ENCODE measurements at regions not wholly inside any gene's neighbourhood (a gene's known extent, or its start where the extent isn't known, plus 50 kb on each side); places are given as distances from the start of the nearest gene placed in this dataset.
"Not testable (repeated sequence)": the region's sequence is repeated elsewhere in the genome, so short reads cannot be mapped to it uniquely, and the experiment has no call there.

DNA sequence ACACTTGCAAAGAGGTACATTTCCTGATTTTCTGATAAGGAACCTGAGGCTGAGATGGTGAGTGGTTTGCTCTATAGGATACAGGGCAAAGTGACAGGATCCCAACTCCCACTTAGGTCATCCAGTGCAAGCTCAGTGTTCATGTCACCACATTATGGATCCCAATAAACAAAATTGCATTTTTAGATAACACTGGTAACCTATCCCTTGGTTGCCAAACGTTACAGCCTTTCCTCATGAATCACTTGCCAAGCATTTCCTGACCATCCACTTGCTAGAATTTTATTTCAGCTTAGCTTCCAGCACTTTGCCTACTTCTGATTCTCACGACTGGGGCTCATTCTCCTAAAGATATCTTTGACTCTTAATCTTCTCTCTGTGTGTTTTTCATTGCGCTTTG lies 131.4 kb upstream of the ODAD2 start:
- no peak for DNase-seq

DNA sequence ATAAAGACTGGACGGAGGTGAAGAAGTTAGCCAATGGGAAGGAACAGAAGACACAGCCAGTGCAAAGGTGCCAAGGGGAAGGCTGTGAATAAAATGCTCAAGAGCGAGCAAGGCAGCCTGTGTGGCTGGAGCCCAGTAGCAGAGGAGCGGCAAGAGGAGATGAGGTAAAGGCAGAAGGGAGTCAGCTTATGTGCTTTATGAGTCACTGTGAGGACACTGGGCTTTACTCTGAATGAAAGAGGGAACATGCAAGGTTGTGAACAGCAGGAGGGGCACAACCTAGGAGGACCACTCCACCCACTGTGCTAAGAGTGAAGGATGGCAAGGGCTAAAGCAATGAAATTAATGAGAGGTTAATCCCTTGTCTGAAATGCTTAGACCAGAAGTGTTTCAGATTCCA lies 129.0 kb upstream of the ODAD2 start:
- no peak for DNase-seq

DNA sequence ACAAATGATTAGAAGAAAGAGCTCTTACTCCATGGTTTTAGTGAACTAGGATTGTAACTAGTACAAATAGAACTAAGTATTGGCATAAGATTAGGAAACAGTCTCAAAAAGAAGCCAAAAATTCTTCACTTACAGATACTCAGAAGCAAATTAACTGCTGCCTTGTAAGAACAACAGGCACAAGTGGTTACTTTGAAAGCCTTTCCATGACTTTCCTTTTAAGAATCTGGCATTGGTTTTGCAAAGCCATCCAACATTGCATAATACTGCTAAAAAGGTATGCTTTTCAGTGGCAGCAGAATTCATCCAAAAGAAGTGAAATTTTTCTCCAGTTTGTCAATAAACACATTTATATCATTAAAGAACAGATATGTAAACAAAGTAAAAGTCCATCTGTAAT lies 126.8 kb upstream of the ODAD2 start:
- no peak for DNase-seq

DNA sequence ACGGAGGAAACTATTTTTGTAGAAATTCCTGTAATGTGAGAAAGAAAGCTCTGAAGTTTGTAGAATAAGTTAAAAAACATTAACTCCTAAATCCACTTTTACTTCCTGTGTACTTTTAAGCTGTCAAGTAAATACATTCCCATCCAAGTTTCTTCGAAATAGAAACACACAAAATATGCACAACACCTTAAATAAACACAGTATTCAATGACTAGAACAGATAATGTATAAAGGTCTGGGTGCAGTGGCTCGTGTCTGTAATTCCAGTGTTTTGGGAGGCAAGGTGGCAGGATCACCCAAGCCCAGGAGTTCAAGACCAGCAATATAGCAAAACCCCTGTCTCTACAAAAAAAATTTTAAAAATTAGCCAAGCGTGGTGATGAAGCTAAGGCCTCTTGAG lies 121.9 kb upstream of the ODAD2 start:
- DNase-seq = no peak

DNA sequence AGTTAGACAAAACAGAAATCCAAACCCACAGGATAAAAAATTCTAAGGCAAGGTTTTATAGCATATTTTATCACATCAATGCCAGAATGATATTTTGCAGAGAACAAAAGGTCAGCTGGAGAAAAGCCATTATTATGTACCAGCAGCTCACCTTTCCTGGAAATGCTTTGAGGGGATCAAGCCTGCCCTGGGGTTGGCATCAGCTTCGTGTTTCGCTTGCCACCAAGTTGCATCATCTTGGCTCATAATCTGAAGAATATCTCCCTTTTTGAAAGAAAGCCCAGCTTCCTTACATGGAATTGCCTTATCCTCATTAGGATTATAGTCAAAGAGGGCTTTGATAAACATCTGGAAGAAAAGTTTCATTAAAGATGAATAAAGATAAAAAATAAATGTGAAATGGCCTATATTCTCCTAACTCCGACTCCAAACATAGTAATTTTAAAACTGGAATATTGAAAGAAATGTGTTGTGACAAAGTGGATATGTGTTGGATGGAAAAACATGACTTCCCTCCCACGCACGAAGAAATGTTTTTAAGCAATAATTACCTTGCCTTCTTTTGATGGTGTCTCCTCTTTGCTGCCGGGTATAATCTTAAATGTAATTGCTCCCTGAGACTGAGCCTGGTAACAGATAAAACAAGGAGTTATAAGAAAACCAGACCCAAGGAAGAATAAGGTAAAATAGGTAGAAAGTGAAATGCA lies 121.3 kb upstream of the ODAD2 start:
- DNase-seq = no peak

DNA sequence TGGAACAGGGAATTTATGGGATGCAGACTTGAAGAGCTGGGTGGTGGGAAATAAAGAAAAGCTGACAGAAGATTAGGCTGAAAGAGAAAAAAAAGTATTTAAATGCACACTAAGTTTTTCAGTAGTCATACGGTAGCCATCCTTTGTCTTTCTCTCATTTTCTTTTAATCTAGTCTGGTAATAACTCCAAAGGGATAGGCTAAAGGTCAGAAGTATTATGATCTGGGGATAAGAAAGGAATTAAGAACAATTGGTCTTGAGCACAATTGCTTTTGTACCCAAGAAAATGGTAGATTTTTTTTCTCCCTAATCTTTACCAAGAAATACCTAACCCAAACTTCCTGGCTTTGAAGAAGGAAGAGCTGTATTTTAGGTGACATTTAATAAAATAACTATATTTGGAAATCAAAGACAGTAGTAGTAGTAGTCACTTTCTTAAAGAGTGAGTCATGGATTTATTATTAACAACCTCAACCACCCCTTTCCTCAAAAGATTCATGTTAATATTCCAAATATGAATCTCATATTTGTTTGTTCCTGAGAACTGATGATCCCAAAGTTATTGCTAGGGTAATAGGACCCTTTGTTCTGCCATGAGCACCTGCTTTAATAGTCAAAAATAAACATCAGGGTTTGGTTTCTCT lies 120.2 kb upstream of the ODAD2 start:
- DNase-seq = no peak

DNA sequence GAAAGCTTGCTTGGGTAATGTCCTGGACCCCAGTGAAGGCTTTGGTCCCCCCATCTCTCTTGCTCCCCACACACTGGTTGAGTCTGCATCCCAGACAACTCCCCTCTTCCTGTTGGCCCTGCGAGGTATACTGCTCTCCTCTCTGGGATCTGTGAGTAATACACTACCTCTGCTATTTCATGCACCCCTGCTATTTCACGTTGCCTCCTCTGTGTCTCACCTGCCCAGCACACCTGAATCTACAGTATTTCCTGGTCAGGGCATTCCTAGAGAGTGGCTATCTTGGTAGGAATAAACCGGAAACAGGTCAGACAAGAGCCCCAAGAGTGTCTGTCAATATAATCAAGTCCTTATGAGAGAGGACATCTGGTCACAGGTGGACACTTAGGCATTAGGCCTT lies 114.3 kb upstream of the ODAD2 start:
- no peak for DNase-seq

DNA sequence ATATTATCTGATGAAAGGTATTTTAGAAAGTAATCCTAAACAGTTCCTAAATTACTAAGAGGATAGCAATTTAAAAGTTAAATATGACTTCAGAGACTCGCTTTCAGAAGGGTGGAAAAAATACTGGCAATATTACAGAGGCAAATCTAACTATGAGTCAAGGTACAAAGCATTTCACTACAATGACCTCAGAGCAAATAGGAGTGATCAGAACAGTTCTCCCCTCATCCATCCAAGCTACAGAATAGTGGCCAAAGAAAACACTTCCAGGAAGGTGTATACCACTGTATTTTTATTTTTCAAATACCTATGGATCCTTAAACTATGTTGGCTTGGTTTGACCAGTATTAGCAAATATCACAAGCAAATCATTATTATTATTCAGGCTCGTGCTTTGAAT lies 112.8 kb upstream of the ODAD2 start:
- no peak for DNase-seq

DNA sequence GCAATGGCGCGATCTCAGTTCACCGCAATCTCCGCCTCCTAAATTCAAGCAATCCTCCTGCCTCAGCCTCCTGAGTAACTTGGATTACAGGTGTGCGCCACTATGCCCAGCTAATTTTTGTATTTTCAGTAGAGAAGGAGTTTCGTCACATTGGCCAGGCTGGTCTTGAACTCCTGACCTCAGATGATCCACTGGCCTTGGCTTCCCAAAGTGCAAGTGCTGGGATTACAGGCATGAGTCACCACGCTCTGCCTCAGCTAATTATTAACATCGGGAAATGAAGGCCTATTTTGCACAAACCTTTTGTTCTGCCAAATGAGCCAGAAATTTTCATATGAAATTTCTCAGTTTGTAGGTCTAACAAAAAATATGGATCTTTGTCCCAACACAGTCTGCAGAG lies 106.7 kb upstream of the ODAD2 start:
- DNase-seq = no peak

DNA sequence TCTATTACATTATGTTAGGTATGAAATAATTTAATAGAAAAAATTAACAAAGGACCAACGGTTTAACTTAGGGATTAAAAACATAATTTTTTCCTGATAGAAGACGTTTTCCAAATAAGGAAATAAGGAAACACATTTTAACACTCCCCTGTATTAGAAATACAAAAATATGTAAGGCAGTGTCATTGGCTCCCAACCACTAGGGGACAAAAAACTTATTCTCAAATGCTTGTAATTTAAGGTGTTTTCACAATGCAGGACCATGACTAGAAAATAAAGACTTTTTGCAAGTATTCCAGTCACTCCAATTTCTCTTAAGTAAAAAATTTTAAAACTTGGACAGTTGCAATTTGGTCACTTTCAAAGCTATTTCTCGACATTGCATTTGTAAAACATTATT lies 98.8 kb upstream of the ODAD2 start:
- DNase-seq = no peak

DNA sequence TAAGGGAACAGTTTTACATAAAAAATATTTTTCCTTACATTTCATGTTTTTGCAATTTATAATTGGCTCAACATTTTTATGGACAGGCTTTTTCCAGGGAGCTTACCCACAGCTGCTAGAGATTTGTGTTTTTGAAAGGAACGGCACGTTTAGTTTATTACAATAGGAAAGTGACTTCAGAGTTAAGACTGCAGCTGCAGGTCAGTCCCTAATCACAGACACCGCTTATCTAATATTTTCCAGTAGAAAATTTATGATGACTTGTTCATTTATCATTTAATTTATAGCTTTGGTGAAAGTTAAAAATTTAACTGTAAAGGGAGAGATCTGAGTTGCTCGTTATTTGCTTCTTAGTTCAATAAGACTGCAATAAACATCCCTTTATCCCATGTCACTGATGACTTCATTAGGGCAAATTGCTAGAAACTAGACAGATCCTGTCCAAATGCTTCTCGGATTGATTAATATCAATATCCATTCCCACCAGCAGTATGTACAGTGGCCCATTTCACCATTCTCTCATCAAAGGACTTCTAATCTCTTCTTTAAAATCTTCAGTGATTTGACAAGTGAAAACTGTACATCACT lies 97.0 kb upstream of the ODAD2 start:
- no peak for DNase-seq

DNA sequence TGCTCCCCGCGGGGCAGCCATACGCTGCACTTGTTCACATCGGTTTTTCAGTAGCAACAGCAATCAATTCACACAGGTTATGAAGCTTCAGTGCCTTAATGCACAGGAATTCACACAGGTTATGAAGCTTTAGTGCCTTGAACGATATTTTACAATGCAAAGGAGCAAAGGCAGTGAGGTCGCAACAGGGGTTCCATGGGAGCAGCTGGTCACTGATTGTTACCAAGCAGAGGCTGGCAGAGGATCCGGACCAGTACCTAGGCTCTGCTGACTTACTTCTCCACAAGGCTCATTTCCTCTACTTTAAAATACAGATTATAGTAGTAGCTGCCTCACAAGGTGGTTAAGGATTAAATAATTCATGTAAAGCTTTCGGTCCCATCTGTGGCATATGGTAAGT lies 95.2 kb upstream of the ODAD2 start:
- no peak for DNase-seq

DNA sequence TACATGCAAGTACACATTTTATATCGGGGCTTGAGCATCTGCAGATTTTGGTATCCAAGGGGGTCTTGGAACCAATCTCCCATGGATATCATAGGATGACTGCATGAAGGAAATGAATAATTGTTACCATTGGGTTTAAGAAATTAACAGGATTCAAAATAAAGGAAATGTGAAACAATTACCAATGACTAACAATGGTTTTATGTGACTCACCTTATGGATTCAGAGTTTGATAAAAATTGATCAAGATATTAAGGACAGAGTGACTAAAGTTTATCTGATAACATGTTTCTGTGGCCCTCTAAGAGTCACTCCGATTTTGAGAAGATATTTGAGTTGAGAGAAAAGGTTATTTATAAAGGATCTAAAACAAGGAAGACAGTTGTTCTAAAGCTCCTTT lies 93.0 kb upstream of the ODAD2 start:
- DNase-seq = no peak

DNA sequence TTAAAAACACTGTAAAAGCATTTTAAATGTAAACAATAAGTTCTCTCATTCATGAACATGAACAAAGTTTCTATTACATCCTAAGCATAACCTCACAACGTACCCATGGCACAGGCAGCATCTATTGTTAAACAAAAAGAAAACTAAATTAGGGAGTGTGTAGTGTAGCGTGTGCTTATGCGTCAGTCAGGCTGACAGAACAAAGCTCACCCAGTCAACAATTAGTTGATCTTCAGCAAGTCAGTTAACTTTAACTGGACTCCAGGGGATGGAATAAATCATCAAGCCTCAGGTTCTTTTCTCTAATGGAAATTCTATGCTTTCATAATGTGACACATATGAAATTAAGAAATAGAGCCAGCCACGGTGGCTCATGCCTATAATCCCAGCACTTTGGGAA lies 91.6 kb upstream of the ODAD2 start:
- DNase-seq = no peak

DNA sequence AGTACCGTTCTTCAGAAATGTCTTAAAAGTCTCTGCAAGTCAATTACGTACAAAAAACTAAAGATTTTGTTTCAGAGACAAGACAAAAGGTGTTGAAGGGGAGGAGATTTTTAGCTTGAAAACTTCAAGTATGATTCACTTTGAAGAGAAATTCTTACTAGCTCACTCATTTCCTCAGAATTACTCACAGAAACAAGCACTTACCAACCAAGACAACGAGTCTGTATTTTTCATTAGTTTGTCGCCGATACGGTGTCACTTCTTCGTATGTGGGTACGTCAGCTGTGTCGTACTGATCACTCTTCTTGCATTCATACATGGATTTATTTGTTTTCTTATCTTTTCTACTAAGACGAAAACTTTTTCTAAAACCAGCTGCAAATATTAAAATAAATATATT lies 90.6 kb upstream of the ODAD2 start:
- no peak for DNase-seq

DNA sequence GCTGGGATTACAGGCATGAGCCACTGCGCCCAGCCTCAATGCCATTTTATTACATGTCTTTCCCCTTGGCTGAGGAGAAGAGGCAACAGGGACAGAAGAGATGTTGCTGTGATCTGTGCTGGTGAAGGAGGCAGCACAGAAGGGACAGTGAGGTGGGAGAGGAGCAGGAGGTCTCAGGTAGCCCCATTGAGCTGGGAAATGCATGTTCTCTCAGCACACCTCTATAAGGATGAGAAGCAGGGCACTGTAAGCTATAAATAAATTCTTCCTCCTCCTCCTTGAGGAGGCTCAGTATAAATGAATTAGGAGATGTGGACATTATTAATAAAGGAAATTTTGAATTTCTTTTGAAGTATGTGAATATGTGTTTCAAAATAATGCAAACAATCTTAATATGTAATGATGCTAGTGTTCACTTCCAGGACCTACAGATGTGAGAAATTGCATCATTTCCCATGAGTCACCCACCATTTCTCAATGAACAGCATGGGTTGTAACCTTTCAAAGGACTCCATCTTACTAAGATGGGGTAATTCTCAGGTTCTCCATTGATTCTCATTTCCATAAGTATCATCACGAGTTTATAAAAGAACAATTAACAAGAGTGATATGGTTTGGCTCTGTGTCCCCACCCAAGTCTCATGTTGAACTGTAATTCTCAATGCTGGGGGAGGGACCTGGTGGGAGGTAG lies 88.9 kb upstream of the ODAD2 start:
- no peak for DNase-seq

DNA sequence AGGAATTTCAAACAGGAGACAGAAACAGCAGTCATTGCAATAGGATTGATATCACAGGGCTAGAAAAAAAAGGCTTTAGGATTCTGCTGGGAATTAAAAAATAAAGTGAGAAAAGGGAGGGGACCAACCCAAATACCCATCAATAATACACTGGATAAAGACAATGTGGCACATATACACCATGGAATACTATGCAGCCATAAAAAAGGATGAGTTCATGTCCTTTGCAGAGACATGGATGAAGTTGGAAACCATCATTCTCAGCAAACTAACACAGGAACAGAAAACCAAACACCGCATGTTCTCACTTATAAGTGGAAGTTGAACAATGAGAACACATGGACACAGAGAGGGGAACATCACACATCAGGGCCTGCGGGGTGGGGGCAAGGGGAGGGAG lies 86.9 kb upstream of the ODAD2 start:
- not testable (repeated sequence) for DNase-seq

DNA sequence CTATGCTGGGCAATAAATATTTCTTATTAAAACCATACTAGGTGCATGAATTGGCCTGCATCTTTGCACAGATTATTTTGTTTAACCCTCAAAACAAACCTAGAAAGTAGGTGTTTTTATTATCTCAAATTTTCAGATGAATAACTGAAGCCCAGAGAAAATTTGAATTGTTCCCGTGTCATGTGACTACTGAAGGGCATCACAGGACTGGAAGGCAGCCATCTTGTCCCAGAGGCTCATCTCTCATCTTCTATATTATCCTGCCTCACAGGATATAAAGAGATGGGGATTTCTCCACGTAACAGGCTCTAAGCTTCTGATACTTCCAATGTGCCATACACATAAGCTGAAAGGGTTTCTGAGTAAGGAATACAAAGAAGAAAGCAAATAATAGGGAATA lies 84.0 kb upstream of the ODAD2 start:
- DNase-seq = no peak

DNA sequence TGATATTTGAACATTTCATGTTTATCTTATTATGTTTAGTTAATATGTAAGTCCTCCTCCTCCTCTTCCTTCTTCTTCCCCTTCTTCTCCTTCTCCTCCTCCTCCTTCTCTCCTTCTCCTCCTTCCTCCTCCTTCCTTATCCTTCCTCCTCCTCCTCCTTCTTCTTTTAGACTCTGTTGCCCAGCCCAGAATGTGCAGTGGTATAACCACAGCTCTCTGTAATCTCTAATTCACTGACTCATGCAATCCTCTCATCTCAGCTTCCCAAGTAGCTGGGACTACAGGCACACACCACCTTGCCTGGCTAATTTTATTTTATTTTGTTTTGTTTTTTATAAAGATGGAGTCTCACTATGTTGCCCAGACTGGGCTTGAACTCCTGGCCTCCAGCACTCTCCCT lies 83.4 kb upstream of the ODAD2 start:
- no peak for DNase-seq

DNA sequence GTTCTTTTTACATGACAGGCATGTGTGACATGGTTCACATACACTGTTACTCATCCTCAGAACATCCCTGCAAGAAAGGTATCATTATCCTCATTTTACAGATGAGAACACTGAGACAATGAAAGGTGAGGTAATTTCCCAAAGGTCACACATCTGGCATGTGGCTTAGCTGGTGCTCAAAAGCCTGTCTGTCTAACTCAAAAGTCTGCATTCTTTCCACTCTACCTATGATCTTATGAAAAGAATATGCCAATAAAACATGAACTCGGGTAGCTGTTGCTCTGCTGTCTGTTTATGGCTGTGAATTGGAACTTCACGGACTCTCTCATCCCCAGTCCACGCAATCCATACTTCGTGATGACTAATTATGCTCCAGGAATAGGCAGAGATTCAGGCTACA lies 79.0 kb upstream of the ODAD2 start:
- no peak for DNase-seq

DNA sequence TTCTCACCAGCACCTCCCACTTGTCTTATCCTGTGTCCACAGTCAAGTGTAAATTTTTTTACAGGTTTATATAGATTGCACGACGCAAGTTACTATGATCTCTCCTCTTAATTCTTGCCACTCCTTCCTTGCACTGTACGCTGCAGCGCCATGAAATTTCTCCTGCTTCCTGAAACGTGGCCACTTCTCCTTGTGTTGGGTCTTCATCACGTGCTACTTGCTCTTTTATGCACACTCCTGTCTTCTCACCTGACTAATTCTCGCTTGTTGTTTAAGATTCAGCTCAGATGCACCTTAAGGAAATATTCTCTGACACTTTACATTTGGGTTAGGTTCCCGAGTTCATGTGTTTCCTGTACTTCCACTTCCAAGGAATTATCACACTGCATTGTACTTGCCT lies 76.5 kb upstream of the ODAD2 start:
- no peak for DNase-seq

DNA sequence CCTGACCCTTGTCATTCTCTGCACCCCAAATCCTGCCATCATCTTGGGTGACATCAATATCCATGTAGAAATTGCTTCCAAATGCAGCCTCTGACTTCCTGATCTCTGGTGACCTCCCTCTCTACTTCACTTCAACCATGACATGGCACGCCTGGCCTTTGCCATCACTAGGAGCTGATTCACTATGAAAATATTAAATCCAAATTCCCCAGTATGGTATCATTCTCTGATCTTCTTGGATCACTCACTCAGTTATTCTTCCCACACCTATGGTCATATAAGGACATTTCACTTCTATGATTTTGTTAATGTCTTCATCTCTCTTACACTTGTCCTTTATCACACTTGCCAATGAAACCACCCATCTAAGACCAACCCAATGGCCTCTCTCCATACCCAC lies 73.7 kb upstream of the ODAD2 start:
- DNase-seq = no peak

DNA sequence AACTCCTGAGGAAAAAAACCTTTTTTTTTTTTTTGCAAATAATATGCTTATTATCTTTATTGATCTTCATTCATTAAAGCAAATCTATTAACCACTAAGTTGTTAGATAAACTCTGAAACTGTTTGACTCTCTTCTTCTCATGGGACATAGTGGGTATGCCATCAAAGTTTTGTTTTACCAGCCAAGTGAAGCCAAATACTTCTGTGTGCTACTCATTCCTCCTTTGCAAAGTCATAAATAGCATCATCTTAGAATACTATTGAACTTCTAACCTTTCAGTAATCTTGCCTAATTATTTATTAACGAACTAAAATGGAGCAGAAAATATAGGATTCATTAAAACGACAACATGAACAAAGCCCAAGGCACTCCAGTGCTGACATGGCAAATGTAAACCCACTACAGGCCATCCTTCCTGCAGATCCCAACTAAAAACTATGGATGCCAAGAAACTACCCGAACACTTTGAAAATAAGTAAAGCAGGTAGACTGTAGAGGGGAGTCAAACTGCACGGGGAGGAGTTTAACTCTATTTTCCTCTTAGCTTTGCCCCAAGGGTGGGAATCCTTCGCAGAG lies 61.2 kb upstream of the ODAD2 start:
- DNase-seq = no peak

DNA sequence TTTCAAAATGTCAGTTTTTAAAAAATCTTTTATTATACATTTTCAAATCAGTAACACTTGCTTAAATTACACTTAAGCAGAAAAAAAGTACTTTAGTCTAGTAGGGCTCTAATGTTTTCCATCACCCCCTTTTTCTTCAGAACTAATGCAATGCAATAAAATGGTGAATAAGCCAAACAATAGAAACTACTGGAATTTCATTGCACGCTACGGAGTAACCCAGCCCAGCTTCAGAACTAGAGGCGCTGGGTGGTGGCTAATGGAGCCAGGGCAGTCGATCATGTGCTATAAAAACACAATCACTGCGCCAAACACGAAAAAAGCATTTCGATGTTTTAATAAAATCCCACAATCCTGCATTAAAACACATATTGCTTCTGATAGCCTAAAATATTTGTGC lies 59.9 kb upstream of the ODAD2 start:
- DNase-seq = no peak
